Activated CD8-positive, alpha-beta T cell treated with anti-CD3 and anti-CD28 coated beads for 36 hours (primary cell): ENCODE measurements at regions not wholly inside any gene's neighbourhood (a gene's known extent, or its start where the extent isn't known, plus 50 kb on each side); places are given as distances from the start of the nearest gene placed in this dataset.
"Not testable (repeated sequence)": the region's sequence is repeated elsewhere in the genome, so short reads cannot be mapped to it uniquely, and the experiment has no call there.

Experiments used
- ATAC-seq: fragments of 200-7000 bp; cut with Tn5 transposase; one replicate; pipeline ENCODE4 v1.10.0; 2021; ENCODE audit warnings: mild to moderate bottlenecking, moderate library complexity
- CTCF ChIA-PET: fragments of 350-600 bp; sonication (Branson Sonifier 250); formaldehyde crosslinking; loops from one replicate; lab custom pipeline; 2021; ENCODE audit warnings: antibody characterized with exemption; lab: Charles Lee
- POLR2A ChIA-PET: fragments of 350-600 bp; sonication (Branson Sonifier 250); formaldehyde crosslinking; loops from one replicate; lab custom pipeline; 2021; ENCODE audit warnings: antibody characterized with exemption; lab: Charles Lee
- DNase-seq: peaks from one replicate; pipeline ENCODE4 v3.0.0-alpha.2; 2020
- H3K27ac Mint-ChIP-seq: one replicate; pipeline ENCODE4 v1.8.0; 2021; ENCODE audit warnings: mild to moderate bottlenecking, mixed read lengths
- H3K27me3 Mint-ChIP-seq: one replicate; pipeline ENCODE4 v1.8.0; 2021; ENCODE audit warnings: mixed read lengths
- H3K36me3 Mint-ChIP-seq: one replicate; pipeline ENCODE4 v1.8.0; 2021; ENCODE audit warnings: low read depth, mixed read lengths
- H3K4me1 Mint-ChIP-seq: one replicate; pipeline ENCODE4 v1.8.0; 2021; ENCODE audit warnings: low read depth, mixed read lengths
- H3K4me3 Mint-ChIP-seq: one replicate; pipeline ENCODE4 v1.8.0; 2021; ENCODE audit warnings: mild to moderate bottlenecking, moderate library complexity, mixed read lengths
- H3K9me3 Mint-ChIP-seq: one replicate; pipeline ENCODE4 v1.8.0; 2021; ENCODE audit warnings: mixed read lengths
- intact Hi-C: fragments of 100-400 bp; cut with micrococcal nuclease; formaldehyde crosslinking; loops from one replicate; pipeline ENCODE4 v1.10.0; 2022
- TF ChIP-seq, protein P1 (sequence below): fragments of 200-600 bp; IDR thresholded peaks from one replicate; pipeline ENCODE4 v1.8.0; 2022; ENCODE audit warnings: antibody characterized with exemption, mild to moderate bottlenecking

- DNase-seq = no peak
- Mint-ChIP-seq H3K36me3 (no peaks in the 10 kb centered on the region), H3K4me3 (no peak overlapping the region), H3K27ac (no peak overlapping the region), H3K4me1 (no peaks in the 10 kb centered on the region), H3K9me3 (peaks cover 10% of the 10 kb centered on the region), H3K27me3 (no peaks in the 10 kb centered on the region)
- POLR2A ChIA-PET = no interaction called here
- ATAC-seq = no peak
- TF ChIP-seq, protein P1, sequence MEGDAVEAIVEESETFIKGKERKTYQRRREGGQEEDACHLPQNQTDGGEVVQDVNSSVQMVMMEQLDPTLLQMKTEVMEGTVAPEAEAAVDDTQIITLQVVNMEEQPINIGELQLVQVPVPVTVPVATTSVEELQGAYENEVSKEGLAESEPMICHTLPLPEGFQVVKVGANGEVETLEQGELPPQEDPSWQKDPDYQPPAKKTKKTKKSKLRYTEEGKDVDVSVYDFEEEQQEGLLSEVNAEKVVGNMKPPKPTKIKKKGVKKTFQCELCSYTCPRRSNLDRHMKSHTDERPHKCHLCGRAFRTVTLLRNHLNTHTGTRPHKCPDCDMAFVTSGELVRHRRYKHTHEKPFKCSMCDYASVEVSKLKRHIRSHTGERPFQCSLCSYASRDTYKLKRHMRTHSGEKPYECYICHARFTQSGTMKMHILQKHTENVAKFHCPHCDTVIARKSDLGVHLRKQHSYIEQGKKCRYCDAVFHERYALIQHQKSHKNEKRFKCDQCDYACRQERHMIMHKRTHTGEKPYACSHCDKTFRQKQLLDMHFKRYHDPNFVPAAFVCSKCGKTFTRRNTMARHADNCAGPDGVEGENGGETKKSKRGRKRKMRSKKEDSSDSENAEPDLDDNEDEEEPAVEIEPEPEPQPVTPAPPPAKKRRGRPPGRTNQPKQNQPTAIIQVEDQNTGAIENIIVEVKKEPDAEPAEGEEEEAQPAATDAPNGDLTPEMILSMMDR = no peak
- intact Hi-C loops = no loop called here
- CTCF ChIA-PET = no interaction called here
Observed at GRCh38 chr1:79896140-79896539, 889.6 kb upstream of the ADGRL4 start.

DNA sequence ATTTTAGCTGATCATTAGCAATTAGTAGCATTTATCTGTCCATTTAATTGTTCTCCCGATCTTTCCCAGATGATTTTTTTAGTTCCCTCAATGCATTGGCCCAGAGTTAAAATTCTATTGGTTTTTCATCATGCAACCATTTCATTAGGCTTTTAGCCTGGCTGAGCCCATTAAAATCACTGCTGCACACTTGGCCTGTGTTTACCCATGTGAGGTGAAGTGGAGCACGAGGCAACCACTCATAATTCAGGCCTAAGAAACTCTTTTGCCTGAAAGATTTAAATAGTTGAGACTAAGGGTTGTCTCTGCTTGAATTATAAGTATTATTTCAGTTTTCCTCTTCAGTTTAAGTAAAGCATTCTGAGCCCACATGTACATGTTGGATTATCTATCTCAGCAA, 889.0 kb upstream of the ADGRL4 start:
- no peaks in the 10 kb centered on the region for H3K36me3 Mint-ChIP-seq
- peaks cover 12% of the 10 kb centered on the region for H3K9me3 Mint-ChIP-seq
- no peak for ATAC-seq
- H3K27me3 Mint-ChIP-seq = no peaks in the 10 kb centered on the region
- H3K27ac Mint-ChIP-seq = no peak overlapping the region
- CTCF ChIA-PET = no interaction called here
- no peak for DNase-seq
- intact Hi-C loops = no loop called here
- H3K4me3 Mint-ChIP-seq = no peak overlapping the region
- H3K4me1 Mint-ChIP-seq = no peaks in the 10 kb centered on the region
- POLR2A ChIA-PET = no interaction called here
- TF ChIP-seq, protein P1 = no peak

- H3K36me3 Mint-ChIP-seq, H3K27ac Mint-ChIP-seq, intact Hi-C loops, DNase-seq, POLR2A ChIA-PET, H3K4me1 Mint-ChIP-seq, H3K27me3 Mint-ChIP-seq, CTCF ChIA-PET, ATAC-seq, H3K4me3 Mint-ChIP-seq: not testable (repeated sequence)
- H3K9me3 Mint-ChIP-seq = peaks cover 16% of the 10 kb centered on the region
Observed at GRCh38 chr1:79894129-79894528, 887.6 kb upstream of the ADGRL4 start.

GRCh38 chr1:79887059-79887458, 880.5 kb upstream of the ADGRL4 start:
- Mint-ChIP-seq H3K36me3 (no peaks in the 10 kb centered on the region), H3K4me1 (no peaks in the 10 kb centered on the region), H3K4me3 (no peak overlapping the region), H3K27me3 (no peaks in the 10 kb centered on the region), H3K9me3 (peaks cover 31% of the 10 kb centered on the region), H3K27ac (no peak overlapping the region)
- intact Hi-C loops = no loop called here
- TF ChIP-seq, protein P1 = no peak
- ATAC-seq (no peak), DNase-seq (no peak)
- ChIA-PET CTCF (no interaction called here), POLR2A (no interaction called here)

DNA sequence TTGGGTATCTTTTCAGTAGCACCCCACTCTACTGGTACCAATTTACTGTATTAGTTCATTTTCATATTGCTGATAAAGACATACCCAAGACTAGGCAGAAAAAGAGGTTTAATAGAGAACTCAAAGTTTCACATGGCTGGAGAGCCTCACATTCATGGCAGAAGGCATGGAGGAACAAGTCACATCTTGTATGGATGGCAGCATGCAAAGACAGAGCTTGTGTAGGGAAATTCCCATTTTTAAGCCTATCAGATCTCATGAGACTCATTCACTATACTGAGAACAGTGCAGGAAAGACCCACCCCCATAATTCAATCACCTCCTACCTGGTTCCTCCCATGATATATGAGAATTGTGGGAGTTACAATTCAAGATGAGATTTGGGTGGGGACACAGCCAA, 878.6 kb upstream of the ADGRL4 start:
- DNase-seq (no peak), ATAC-seq (no peak)
- ChIA-PET POLR2A (no interaction called here), CTCF (no interaction called here)
- no peaks in the 10 kb centered on the region for H3K27me3 Mint-ChIP-seq
- no peak overlapping the region for H3K4me3 Mint-ChIP-seq
- intact Hi-C loops = no loop called here
- H3K4me1 Mint-ChIP-seq = no peaks in the 10 kb centered on the region
- peaks cover 28% of the 10 kb centered on the region for H3K9me3 Mint-ChIP-seq
- TF ChIP-seq, protein P1 = no peak
- no peak overlapping the region for H3K27ac Mint-ChIP-seq
- no peaks in the 10 kb centered on the region for H3K36me3 Mint-ChIP-seq

DNA sequence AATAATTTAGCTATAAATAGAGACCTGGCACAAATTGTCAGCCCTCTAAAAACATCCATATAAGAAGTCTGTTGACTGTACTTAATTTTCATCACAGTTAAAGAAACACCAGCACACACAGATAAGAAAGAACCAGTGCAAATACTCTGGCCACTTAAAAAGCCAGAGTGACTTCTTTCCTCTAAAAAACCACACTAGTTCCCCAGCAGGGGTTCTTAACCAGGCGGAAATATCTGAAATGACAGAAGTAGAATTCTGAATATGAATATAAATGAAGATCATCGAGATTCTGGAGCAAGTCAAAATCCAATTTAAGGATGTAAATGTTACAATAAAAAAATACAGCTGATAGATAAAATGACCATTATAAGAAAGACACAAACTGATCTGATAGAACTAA, 870.6 kb upstream of the ADGRL4 start:
- H3K9me3 Mint-ChIP-seq = peaks cover 15% of the 10 kb centered on the region
- H3K27me3 Mint-ChIP-seq = no peaks in the 10 kb centered on the region
- ATAC-seq (no peak), DNase-seq (no peak)
- TF ChIP-seq, protein P1 = no peak
- intact Hi-C loops = no loop called here
- ChIA-PET CTCF (no interaction called here), POLR2A (no interaction called here)
- no peak overlapping the region for H3K4me3 Mint-ChIP-seq
- no peaks in the 10 kb centered on the region for H3K36me3 Mint-ChIP-seq
- no peak overlapping the region for H3K27ac Mint-ChIP-seq
- H3K4me1 Mint-ChIP-seq = no peaks in the 10 kb centered on the region
